ENCODE measurements at regions not wholly inside any gene's neighbourhood (a gene's known extent, or its start where the extent isn't known, plus 50 kb on each side); places are given as distances from the start of the nearest gene placed in this dataset.

DNA sequence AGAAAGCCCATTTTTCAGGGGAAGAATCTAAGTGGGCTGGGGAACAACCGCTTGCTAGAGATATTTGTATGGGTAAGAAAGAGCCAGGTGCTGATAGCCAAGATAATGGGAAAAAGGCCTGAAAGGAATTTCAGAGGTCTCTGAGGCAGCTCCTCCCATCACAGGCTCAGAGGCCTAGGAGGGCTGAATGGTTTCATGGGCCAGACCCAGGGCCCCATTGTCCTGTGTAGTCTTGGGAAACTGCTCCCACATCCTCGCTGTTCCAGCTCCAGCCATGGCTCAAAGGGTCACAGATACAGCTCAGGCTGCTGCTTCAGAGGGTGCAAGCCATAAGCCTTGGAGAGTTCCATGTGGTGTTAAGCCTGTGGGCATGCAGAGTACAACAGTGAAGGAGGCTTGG, 73.2 kb upstream of the ARHGAP20 start:
- H3K4me1 ChIP-seq: no peaks in the 10 kb centered on the region
- H3K4me3 ChIP-seq: no peak overlapping the region
- DNase-seq: no peak
- H3K27ac ChIP-seq: no peak overlapping the region
- no peaks in the 10 kb centered on the region for H3K36me3 ChIP-seq
- TF ChIP-seq, protein P1, sequence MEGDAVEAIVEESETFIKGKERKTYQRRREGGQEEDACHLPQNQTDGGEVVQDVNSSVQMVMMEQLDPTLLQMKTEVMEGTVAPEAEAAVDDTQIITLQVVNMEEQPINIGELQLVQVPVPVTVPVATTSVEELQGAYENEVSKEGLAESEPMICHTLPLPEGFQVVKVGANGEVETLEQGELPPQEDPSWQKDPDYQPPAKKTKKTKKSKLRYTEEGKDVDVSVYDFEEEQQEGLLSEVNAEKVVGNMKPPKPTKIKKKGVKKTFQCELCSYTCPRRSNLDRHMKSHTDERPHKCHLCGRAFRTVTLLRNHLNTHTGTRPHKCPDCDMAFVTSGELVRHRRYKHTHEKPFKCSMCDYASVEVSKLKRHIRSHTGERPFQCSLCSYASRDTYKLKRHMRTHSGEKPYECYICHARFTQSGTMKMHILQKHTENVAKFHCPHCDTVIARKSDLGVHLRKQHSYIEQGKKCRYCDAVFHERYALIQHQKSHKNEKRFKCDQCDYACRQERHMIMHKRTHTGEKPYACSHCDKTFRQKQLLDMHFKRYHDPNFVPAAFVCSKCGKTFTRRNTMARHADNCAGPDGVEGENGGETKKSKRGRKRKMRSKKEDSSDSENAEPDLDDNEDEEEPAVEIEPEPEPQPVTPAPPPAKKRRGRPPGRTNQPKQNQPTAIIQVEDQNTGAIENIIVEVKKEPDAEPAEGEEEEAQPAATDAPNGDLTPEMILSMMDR (IDR thresholded peaks at IDR 0.05): no peak
- TF ChIP-seq POLR2A (IDR thresholded peaks at IDR 0.05): no peak
- no peaks in the 10 kb centered on the region for H3K9me3 ChIP-seq
- no peaks in the 10 kb centered on the region for H3K27me3 ChIP-seq

- H3K4me1 ChIP-seq: no peaks in the 10 kb centered on the region
- no peak overlapping the region for H3K27ac ChIP-seq
- TF ChIP-seq, protein P1 (IDR thresholded peaks at IDR 0.05): no peak
- no peak for TF ChIP-seq POLR2A (IDR thresholded peaks at IDR 0.05)
- DNase-seq: no peak
- no peak overlapping the region for H3K4me3 ChIP-seq
- no peaks in the 10 kb centered on the region for H3K9me3 ChIP-seq
- no peaks in the 10 kb centered on the region for H3K36me3 ChIP-seq
- no peaks in the 10 kb centered on the region for H3K27me3 ChIP-seq
These were observed 70.4 kb upstream of the ARHGAP20 start for GRCh38 chr11:110782616-110783015.

DNA sequence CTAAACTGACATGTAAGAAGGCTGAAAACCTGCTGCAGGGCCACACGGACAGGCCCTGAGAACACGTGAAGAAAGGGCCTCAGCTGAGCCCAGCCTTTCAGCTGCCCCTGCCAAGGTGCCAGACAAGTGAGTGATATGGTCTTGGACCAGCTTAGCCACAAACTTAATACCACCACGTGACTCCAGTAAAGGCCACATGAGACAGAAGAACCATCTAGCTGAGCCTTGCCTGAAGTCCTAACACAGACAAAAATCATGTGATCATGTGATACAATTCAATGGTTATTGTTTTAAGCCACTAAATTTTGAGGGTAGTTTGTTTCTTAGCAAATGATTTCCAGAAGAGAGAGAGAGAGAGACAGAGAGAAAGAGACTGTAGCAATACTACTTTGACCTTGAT, 66.9 kb upstream of the ARHGAP20 start:
- peak overlapping the region in 3 of 4 donors; percentile 43 to 71 (median 66) for H3K27ac ChIP-seq
- no peaks in the 10 kb centered on the region for H3K36me3 ChIP-seq
- no peaks in the 10 kb centered on the region for H3K9me3 ChIP-seq
- no peak overlapping the region for H3K4me3 ChIP-seq
- no peak for DNase-seq
- H3K4me1 ChIP-seq: no peaks in the 10 kb centered on the region
- no peaks in the 10 kb centered on the region for H3K27me3 ChIP-seq
- TF ChIP-seq POLR2A (IDR thresholded peaks at IDR 0.05): no peak

GRCh38 chr11:110778343-110778742, 66.1 kb upstream of the ARHGAP20 start:
- DNase-seq: peak in 1 of 3 donors; percentile 35
- Histone ChIP-seq H3K4me1 (no peaks in the 10 kb centered on the region), H3K27ac (peak overlapping the region in 3 of 4 donors; percentile 43 to 71 (median 66)), H3K27me3 (no peaks in the 10 kb centered on the region), H3K4me3 (no peak overlapping the region), H3K9me3 (no peaks in the 10 kb centered on the region), H3K36me3 (no peaks in the 10 kb centered on the region)
- TF ChIP-seq, protein P1 (IDR thresholded peaks at IDR 0.05): no peak
- TF ChIP-seq POLR2A (IDR thresholded peaks at IDR 0.05): no peak

GRCh38 chr11:110777775-110778174, 65.5 kb upstream of the ARHGAP20 start:
- no peaks in the 10 kb centered on the region for H3K9me3 ChIP-seq
- H3K4me3 ChIP-seq: no peak overlapping the region
- H3K27ac ChIP-seq: peak overlapping the region in 3 of 4 donors; percentile 43 to 71 (median 66)
- DNase-seq: no peak
- no peaks in the 10 kb centered on the region for H3K36me3 ChIP-seq
- no peak for TF ChIP-seq POLR2A (IDR thresholded peaks at IDR 0.05)
- TF ChIP-seq, protein P1 (IDR thresholded peaks at IDR 0.05): no peak
- H3K27me3 ChIP-seq: no peaks in the 10 kb centered on the region
- H3K4me1 ChIP-seq: no peaks in the 10 kb centered on the region

- H3K4me1 ChIP-seq: no peaks in the 10 kb centered on the region
- H3K27ac ChIP-seq: no peak overlapping the region
- no peaks in the 10 kb centered on the region for H3K27me3 ChIP-seq
- H3K36me3 ChIP-seq: no peaks in the 10 kb centered on the region
- no peaks in the 10 kb centered on the region for H3K9me3 ChIP-seq
- H3K4me3 ChIP-seq: no peak overlapping the region
- TF ChIP-seq POLR2A (IDR thresholded peaks at IDR 0.05): no peak
- TF ChIP-seq, protein P1 (IDR thresholded peaks at IDR 0.05): no peak
- no peak for DNase-seq
These were observed 63.8 kb upstream of the ARHGAP20 start for GRCh38 chr11:110776081-110776480.
